Hepatocyte (in vitro differentiated cells): ENCODE measurements at regions not wholly inside any gene's neighbourhood (a gene's known extent, or its start where the extent isn't known, plus 50 kb on each side); places are given as distances from the start of the nearest gene placed in this dataset.

ENCODE experiments used
- CTCF ChIP-seq: fragments of 200-600 bp; sonication (generic); IDR thresholded peaks from 2 replicates; pipeline ENCODE4 v1.5.1; 2016; ENCODE audit warnings: antibody characterized with exemption, mild to moderate bottlenecking; ENCODE audit not compliant: poor library complexity
- EZH2 ChIP-seq: fragments of 200-600 bp; sonication (generic); IDR thresholded peaks from 2 replicates; pipeline ENCODE4 v1.6.1; 2016; ENCODE audit warnings: antibody characterized with exemption, mild to moderate bottlenecking, borderline replicate concordance

GRCh38 chr1:219113261-219113660 is 60.4 kb upstream of the LYPLAL1 start:
- no peak for TF ChIP-seq CTCF
- no peak for TF ChIP-seq EZH2
